Transverse colon (tissue), 4 donors: ENCODE measurements at regions not wholly inside any gene's neighbourhood (a gene's known extent, or its start where the extent isn't known, plus 50 kb on each side); places are given as distances from the start of the nearest gene placed in this dataset.

Experiments used
- CTCF ChIP-seq, 5 experiments: fragments of 200-600 bp in 3 of 5; fragments of 450-650 bp in 2 of 5; sonication (generic) in 3 of 5; IDR thresholded peaks; 1 replicate in 2 of 5; 2 replicates in 3 of 5; pipeline ENCODE4 v1.5.1; 2016 to 2017; ENCODE audit warnings: antibody characterized with exemption in 5 of 5, inconsistent platforms in 3 of 5, mild to moderate bottlenecking in 2 of 5, moderate library complexity in 1 of 5
- EP300 ChIP-seq: sonication (generic); formaldehyde crosslinking; IDR thresholded peaks from one replicate; pipeline ENCODE4 v1.6.1; 2017; ENCODE audit warnings: antibody characterized with exemption, low read depth
- POLR2A ChIP-seq: fragments of 450-650 bp; IDR thresholded peaks from one replicate; pipeline ENCODE4 v1.6.1; 2016; ENCODE audit warnings: antibody characterized with exemption, mild to moderate bottlenecking, moderate library complexity
- POLR2AphosphoS5 ChIP-seq, 3 donors: sonication (generic); formaldehyde crosslinking; IDR thresholded peaks; one replicate each; pipeline ENCODE4 v1.6.1; 2016; ENCODE audit warnings: antibody characterized with exemption in 3 of 3

GRCh38 chr12:114508529-114509129 lies 102.7 kb upstream of the TBX5 start:
- TF ChIP-seq POLR2A, result no peak
- TF ChIP-seq CTCF (IDR thresholded peaks at IDR 0.05), result peak; percentile 59 to 73 (median 64)
- TF ChIP-seq EP300, result no peak
- no peak for TF ChIP-seq POLR2AphosphoS5 (IDR thresholded peaks at IDR 0.05)
